SK-N-MC (cell line): ENCODE measurements at regions not wholly inside any gene's neighbourhood (a gene's known extent, or its start where the extent isn't known, plus 50 kb on each side); places are given as distances from the start of the nearest gene placed in this dataset.
"Not testable (repeated sequence)": the region's sequence is repeated elsewhere in the genome, so short reads cannot be mapped to it uniquely, and the experiment has no call there.

Experiments used
- DNase-seq: peaks from one replicate; pipeline ENCODE4 v3.0.0-alpha.2; 2011; ENCODE audit warnings: low read depth, low spot score
- H3K27ac ChIP-seq: fragments of 200-600 bp; sonication (generic); 2 replicates; pipeline ENCODE4 v1.5.1; 2016; ENCODE audit warnings: mixed run types
- H3K36me3 ChIP-seq: fragments of 200-600 bp; sonication (generic); 2 replicates; pipeline ENCODE4 v1.6.1; 2017; ENCODE audit warnings: antibody characterized with exemption, low read length, mixed read lengths; ENCODE audit not compliant: insufficient read depth
- H3K4me3 ChIP-seq: fragments of 200-600 bp; sonication (generic); 2 replicates; pipeline ENCODE4 v1.5.1; 2016
- H3K9ac ChIP-seq: fragments of 200-600 bp; sonication (generic); 2 replicates; pipeline ENCODE4 v1.8.0; 2017; ENCODE audit warnings: mixed run types, mixed read lengths; ENCODE audit not compliant: insufficient read length
- H3K9me3 ChIP-seq: fragments of 200-600 bp; sonication (generic); 2 replicates; pipeline ENCODE4 v1.6.1; 2017; ENCODE audit warnings: low read depth, mild to moderate bottlenecking, antibody characterized with exemption, low read length, moderate library complexity, mixed read lengths
- EZH2 ChIP-seq: fragments of 200-600 bp; sonication (generic); IDR thresholded peaks from one replicate; pipeline ENCODE4 v1.6.1; 2017; ENCODE audit warnings: antibody characterized with exemption
- FOXP2 ChIP-seq: optimal IDR thresholded peaks from 2 replicates; pipeline ENCODE3; 2011; ENCODE audit warnings: mild to moderate bottlenecking, moderate library complexity; ENCODE audit not compliant: insufficient read depth; ENCODE audit errors: extremely low read length, control extremely low read depth
- POLR2AphosphoS5 ChIP-seq: IDR thresholded peaks from 2 replicates; pipeline ENCODE4 v1.6.1; 2012; ENCODE audit warnings: mild to moderate bottlenecking, low read depth, low read length, borderline replicate concordance

- Histone ChIP-seq H3K9me3 (no peaks in the 10 kb centered on the region; the same call in 1 of the 2 replicates), H3K4me3 (0 out of 2 replicates have a peak overlapping the region, but pooled peaks have one; percentile 5), H3K36me3 (no peaks in the 10 kb centered on the region), H3K27ac (peak overlapping the region; percentile 94), H3K9ac (no peak overlapping the region)
- DNase-seq, result no peak
- no peak for TF ChIP-seq FOXP2
- no peak for TF ChIP-seq POLR2AphosphoS5
- no peak for TF ChIP-seq EZH2
Observed at GRCh38 chr14:86915406-86915805, 1077.6 kb downstream of the GALC start.

- TF ChIP-seq FOXP2 (no peak), EZH2 (no peak), POLR2AphosphoS5 (no peak)
- Histone ChIP-seq H3K4me3 (peak overlapping the region; percentile 19; the same call in 1 of the 2 replicates), H3K9me3 (no peaks in the 10 kb centered on the region), H3K9ac (peak overlapping the region; percentile 41), H3K27ac (peak overlapping the region; percentile 94), H3K36me3 (no peaks in the 10 kb centered on the region)
- peak; percentile 53 for DNase-seq
Observed at GRCh38 chr14:86912709-86913108, 1080.3 kb downstream of the GALC start.

GRCh38 chr14:86911486-86911885 is 1081.5 kb downstream of the GALC start:
- peaks cover 5% of the 10 kb centered on the region; the same call in 1 of the 2 replicates for H3K36me3 ChIP-seq
- H3K9ac ChIP-seq, result no peak overlapping the region
- DNase-seq, result no peak
- peak overlapping the region; percentile 94 for H3K27ac ChIP-seq
- TF ChIP-seq FOXP2 (no peak), POLR2AphosphoS5 (no peak), EZH2 (no peak)
- H3K4me3 ChIP-seq, result no peak overlapping the region
- H3K9me3 ChIP-seq, result no peaks in the 10 kb centered on the region

GRCh38 chr14:86905386-86905926 is 1087.5 kb downstream of the GALC start:
- H3K9me3 ChIP-seq, H3K27ac ChIP-seq, H3K4me3 ChIP-seq, H3K36me3 ChIP-seq, H3K9ac ChIP-seq, DNase-seq: not testable (repeated sequence)

GRCh38 chr14:86902176-86902950 is 1090.6 kb downstream of the GALC start:
- peak overlapping the region; percentile 2 for H3K9ac ChIP-seq

GRCh38 chr14:86897704-86898513 is 1095.1 kb downstream of the GALC start:
- no peaks in the 10 kb centered on the region for H3K9me3 ChIP-seq
- H3K4me3 ChIP-seq, result no peak overlapping the region
- H3K9ac ChIP-seq, result no peak overlapping the region
- H3K27ac ChIP-seq, result no peak overlapping the region
- DNase-seq, result no peak
- no peaks in the 10 kb centered on the region for H3K36me3 ChIP-seq
- TF ChIP-seq EZH2 (no peak), FOXP2 (no peak), POLR2AphosphoS5 (no peak)

More at GRCh38 chr14:86902176-86902950, 1090.6 kb downstream of the GALC start:
- no peak for DNase-seq
- TF ChIP-seq EZH2 (no peak), FOXP2 (no peak), POLR2AphosphoS5 (no peak)
- H3K4me3 ChIP-seq, result no peak overlapping the region
- H3K36me3 ChIP-seq, result peaks cover 5% of the 10 kb centered on the region; the same call in 1 of the 2 replicates
- H3K9me3 ChIP-seq, result no peaks in the 10 kb centered on the region
- H3K27ac ChIP-seq, result peak overlapping the region; percentile 83

- no peak overlapping the region for H3K9ac ChIP-seq
- no peaks in the 10 kb centered on the region for H3K36me3 ChIP-seq
- no peaks in the 10 kb centered on the region for H3K9me3 ChIP-seq
- H3K27ac ChIP-seq, result no peak overlapping the region
- no peak for DNase-seq
- TF ChIP-seq POLR2AphosphoS5, result no peak
- no peak for TF ChIP-seq FOXP2
- TF ChIP-seq EZH2, result no peak
- H3K4me3 ChIP-seq, result no peak overlapping the region
Observed at GRCh38 chr14:86897224-86897623, 1095.8 kb downstream of the GALC start.

- Histone ChIP-seq H3K36me3 (no peaks in the 10 kb centered on the region), H3K4me3 (no peak overlapping the region), H3K9ac (no peak overlapping the region), H3K9me3 (no peaks in the 10 kb centered on the region), H3K27ac (no peak overlapping the region)
- no peak for DNase-seq
- TF ChIP-seq POLR2AphosphoS5 (no peak), FOXP2 (no peak), EZH2 (no peak)
Observed at GRCh38 chr14:86896701-86897100, 1096.3 kb downstream of the GALC start.
